Parathyroid adenoma (tissue), 2 donors: ENCODE measurements at regions not wholly inside any gene's neighbourhood (a gene's known extent, or its start where the extent isn't known, plus 50 kb on each side); places are given as distances from the start of the nearest gene placed in this dataset.

Experiments used
- H2AFZ ChIP-seq: fragments of 300-600 bp; sonication (generic); one replicate; pipeline ENCODE4 v1.7.0; 2017; ENCODE audit warnings: antibody characterized with exemption, mild to moderate bottlenecking
- H3K27ac ChIP-seq: fragments of 300-600 bp; sonication (generic); one replicate; pipeline ENCODE4 v1.7.0; 2017
- H3K27me3 ChIP-seq: fragments of 300-600 bp; sonication (generic); one replicate; pipeline ENCODE4 v1.7.0; 2017; ENCODE audit warnings: low read length; ENCODE audit not compliant: control insufficient read depth, insufficient read depth
- H3K36me3 ChIP-seq: fragments of 300-600 bp; sonication (generic); one replicate; pipeline ENCODE4 v1.7.0; 2017; ENCODE audit warnings: low read length; ENCODE audit not compliant: control insufficient read depth, insufficient read depth
- H3K4me1 ChIP-seq: fragments of 300-600 bp; sonication (generic); one replicate; pipeline ENCODE4 v1.7.0; 2017; ENCODE audit warnings: control low read depth
- H3K4me2 ChIP-seq: fragments of 300-600 bp; sonication (generic); one replicate; pipeline ENCODE4 v1.7.0; 2017; ENCODE audit warnings: low read length
- H3K4me3 ChIP-seq: fragments of 300-600 bp; sonication (generic); one replicate; pipeline ENCODE4 v1.7.0; 2017; ENCODE audit warnings: low read depth, low read length
- H3K79me2 ChIP-seq: fragments of 300-600 bp; sonication (generic); one replicate; pipeline ENCODE4 v1.7.0; 2017; ENCODE audit warnings: control low read depth
- H3K9ac ChIP-seq: fragments of 300-600 bp; sonication (generic); one replicate; pipeline ENCODE4 v1.7.0; 2017; ENCODE audit warnings: mild to moderate bottlenecking
- H3K9me3 ChIP-seq: fragments of 300-600 bp; sonication (generic); one replicate; pipeline ENCODE4 v1.7.0; 2017; ENCODE audit warnings: low read length; ENCODE audit not compliant: control insufficient read depth
- CTCF ChIP-seq: fragments of 300-600 bp; sonication (generic); IDR thresholded peaks from one replicate; pipeline ENCODE4 v1.7.0; 2017; ENCODE audit warnings: antibody characterized with exemption, mild to moderate bottlenecking
- donor health status: primary hyperparathyroidism.

GRCh38 chr11:71075871-71076420, 176.4 kb downstream of the SHANK2 start:
- H3K27ac ChIP-seq, result no peak overlapping the region
- H3K4me2 ChIP-seq, result no peak overlapping the region
- no peaks in the 10 kb centered on the region for H3K27me3 ChIP-seq
- no peak overlapping the region for H3K9ac ChIP-seq
- no peaks in the 10 kb centered on the region for H3K79me2 ChIP-seq
- H2AFZ ChIP-seq, result no peak overlapping the region
- no peak overlapping the region for H3K4me3 ChIP-seq
- no peak for TF ChIP-seq CTCF
- no peaks in the 10 kb centered on the region for H3K36me3 ChIP-seq
- H3K9me3 ChIP-seq, result no peaks in the 10 kb centered on the region
- H3K4me1 ChIP-seq, result no peaks in the 10 kb centered on the region

GRCh38 chr11:71075116-71075720, 177.2 kb downstream of the SHANK2 start:
- no peaks in the 10 kb centered on the region for H3K9me3 ChIP-seq
- H3K4me2 ChIP-seq, result no peak overlapping the region
- no peak overlapping the region for H2AFZ ChIP-seq
- no peaks in the 10 kb centered on the region for H3K27me3 ChIP-seq
- no peak for TF ChIP-seq CTCF
- H3K4me1 ChIP-seq, result no peaks in the 10 kb centered on the region
- no peak overlapping the region for H3K27ac ChIP-seq
- H3K79me2 ChIP-seq, result no peaks in the 10 kb centered on the region
- no peak overlapping the region for H3K4me3 ChIP-seq
- no peak overlapping the region for H3K9ac ChIP-seq
- H3K36me3 ChIP-seq, result no peaks in the 10 kb centered on the region

- Histone ChIP-seq H3K4me3 (no peak overlapping the region), H2AFZ (no peak overlapping the region), H3K9me3 (no peaks in the 10 kb centered on the region), H3K4me2 (no peak overlapping the region), H3K79me2 (no peaks in the 10 kb centered on the region), H3K4me1 (no peaks in the 10 kb centered on the region), H3K9ac (no peak overlapping the region), H3K36me3 (no peaks in the 10 kb centered on the region), H3K27me3 (no peaks in the 10 kb centered on the region), H3K27ac (no peak overlapping the region)
- no peak for TF ChIP-seq CTCF
These were observed 180.5 kb downstream of the SHANK2 start for GRCh38 chr11:71071736-71072509.

- Histone ChIP-seq H3K9ac (no peak overlapping the region), H3K27me3 (no peaks in the 10 kb centered on the region), H2AFZ (no peak overlapping the region), H3K36me3 (no peaks in the 10 kb centered on the region), H3K27ac (no peak overlapping the region), H3K4me3 (no peak overlapping the region), H3K4me1 (no peaks in the 10 kb centered on the region), H3K9me3 (no peaks in the 10 kb centered on the region), H3K79me2 (no peaks in the 10 kb centered on the region), H3K4me2 (no peak overlapping the region)
- TF ChIP-seq CTCF, result no peak
These were observed 181.6 kb downstream of the SHANK2 start for GRCh38 chr11:71070490-71071453.
